ENCODE measurements at regions not wholly inside any gene's neighbourhood (a gene's known extent, or its start where the extent isn't known, plus 50 kb on each side); places are given as distances from the start of the nearest gene placed in this dataset.

DNA sequence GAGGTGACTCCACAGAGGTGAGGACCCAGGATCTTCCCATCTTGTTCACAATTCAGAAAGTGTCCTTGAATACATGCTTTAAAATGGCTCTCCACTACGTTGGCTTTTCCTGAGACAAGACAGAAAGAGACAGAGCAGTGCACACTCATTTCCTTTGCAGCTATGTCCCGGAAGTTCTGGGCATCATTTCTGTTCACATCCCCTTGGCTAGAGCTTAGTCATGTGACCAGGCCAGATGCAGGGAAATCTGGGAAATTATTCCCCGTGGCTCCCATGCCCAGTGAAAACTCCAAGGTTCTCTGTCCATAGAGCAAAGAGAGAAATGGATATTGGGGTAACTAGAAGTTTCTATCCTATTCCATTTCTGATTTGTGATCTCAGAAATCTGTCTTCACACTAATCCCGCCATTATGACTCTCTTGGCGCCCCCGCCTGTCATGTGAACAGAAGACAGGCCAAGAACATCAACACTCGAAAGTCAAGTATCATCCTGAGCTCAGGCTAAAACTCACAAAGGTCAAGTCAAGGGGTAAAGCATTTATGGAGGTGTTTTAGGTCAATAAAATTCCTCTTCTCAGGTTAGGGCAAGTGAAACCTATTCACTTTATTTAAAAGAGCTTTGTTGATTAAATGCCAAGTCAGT, 251.4 kb upstream of the HABP2 start:
- H3K4me3 Mint-ChIP-seq (ENCODE audit: low read depth) = no peak overlapping the region
- no peaks in the 10 kb centered on the region for H3K27me3 Mint-ChIP-seq
- H3K27ac Mint-ChIP-seq = no peak overlapping the region
- TF ChIP-seq, protein P1, sequence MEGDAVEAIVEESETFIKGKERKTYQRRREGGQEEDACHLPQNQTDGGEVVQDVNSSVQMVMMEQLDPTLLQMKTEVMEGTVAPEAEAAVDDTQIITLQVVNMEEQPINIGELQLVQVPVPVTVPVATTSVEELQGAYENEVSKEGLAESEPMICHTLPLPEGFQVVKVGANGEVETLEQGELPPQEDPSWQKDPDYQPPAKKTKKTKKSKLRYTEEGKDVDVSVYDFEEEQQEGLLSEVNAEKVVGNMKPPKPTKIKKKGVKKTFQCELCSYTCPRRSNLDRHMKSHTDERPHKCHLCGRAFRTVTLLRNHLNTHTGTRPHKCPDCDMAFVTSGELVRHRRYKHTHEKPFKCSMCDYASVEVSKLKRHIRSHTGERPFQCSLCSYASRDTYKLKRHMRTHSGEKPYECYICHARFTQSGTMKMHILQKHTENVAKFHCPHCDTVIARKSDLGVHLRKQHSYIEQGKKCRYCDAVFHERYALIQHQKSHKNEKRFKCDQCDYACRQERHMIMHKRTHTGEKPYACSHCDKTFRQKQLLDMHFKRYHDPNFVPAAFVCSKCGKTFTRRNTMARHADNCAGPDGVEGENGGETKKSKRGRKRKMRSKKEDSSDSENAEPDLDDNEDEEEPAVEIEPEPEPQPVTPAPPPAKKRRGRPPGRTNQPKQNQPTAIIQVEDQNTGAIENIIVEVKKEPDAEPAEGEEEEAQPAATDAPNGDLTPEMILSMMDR (IDR thresholded peaks at IDR 0.05; ENCODE audit: unreplicated experiment) = no peak
- no peak for DNase-seq (ENCODE audit: low spot score, unreplicated experiment)
- no peaks in the 10 kb centered on the region for H3K36me3 Mint-ChIP-seq (ENCODE audit: insufficient read depth)
- H3K9me3 Mint-ChIP-seq (ENCODE audit: low read depth) = no peaks in the 10 kb centered on the region
- peaks cover 30% of the 10 kb centered on the region for H3K4me1 Mint-ChIP-seq (ENCODE audit: low read depth)

DNA sequence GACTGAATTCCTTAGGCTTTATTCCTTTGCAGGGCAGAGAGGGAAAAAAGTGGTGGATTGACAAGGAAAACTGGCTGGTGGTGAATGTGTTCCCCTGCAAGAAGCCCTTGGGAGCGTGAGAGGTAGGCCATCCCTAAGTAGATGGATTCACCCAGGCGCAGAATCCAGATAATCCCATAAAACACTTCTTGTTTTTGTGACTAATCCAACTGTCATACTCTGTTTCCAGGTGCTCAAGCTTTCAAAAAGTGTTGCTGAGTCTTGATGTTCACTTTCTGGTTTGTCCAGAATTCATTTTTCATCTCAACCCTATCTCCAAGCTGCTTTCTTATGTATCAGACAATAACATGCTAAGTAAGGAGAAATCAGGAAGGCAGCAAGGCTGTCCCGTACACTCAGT, 250.8 kb upstream of the HABP2 start:
- Mint-ChIP-seq H3K4me1 (ENCODE audit: low read depth) (peaks cover 31% of the 10 kb centered on the region), H3K4me3 (ENCODE audit: low read depth) (no peak overlapping the region), H3K27ac (no peak overlapping the region), H3K36me3 (ENCODE audit: insufficient read depth) (no peaks in the 10 kb centered on the region), H3K27me3 (no peaks in the 10 kb centered on the region), H3K9me3 (ENCODE audit: low read depth) (no peaks in the 10 kb centered on the region)
- DNase-seq (ENCODE audit: low spot score, unreplicated experiment) = no peak
- TF ChIP-seq, protein P1 (IDR thresholded peaks at IDR 0.05; ENCODE audit: unreplicated experiment) = no peak

DNA sequence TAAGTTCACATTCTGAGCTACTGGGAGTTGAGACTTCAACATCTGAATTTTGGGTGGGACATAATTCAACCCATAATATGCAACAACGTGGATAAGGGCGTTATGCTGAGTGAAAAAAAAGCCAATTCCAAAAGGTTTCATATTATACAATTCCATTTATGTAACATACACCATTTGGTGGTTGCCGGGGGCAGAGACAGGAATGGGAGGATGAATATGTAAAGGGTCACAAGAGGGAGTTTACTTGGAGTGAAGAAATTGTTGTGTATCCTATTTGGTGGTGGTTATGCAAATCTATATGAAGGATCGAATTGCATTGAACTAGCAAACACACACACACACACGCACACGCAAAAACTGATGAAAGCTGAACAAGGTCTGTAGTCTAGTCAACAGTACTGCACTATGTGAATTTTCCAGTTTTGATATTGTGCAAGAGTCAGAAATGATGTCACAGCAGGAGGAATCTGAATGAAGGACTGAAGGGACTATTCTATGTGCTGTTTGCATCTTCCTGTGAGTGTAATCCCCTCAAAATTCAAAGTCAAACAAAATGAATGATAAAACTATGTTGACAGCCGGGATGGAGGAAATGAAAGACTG, 249.2 kb upstream of the HABP2 start:
- DNase-seq (ENCODE audit: low spot score, unreplicated experiment) = no peak
- Mint-ChIP-seq H3K27ac (no peak overlapping the region), H3K36me3 (ENCODE audit: insufficient read depth) (no peaks in the 10 kb centered on the region), H3K4me1 (ENCODE audit: low read depth) (peaks cover 31% of the 10 kb centered on the region), H3K4me3 (ENCODE audit: low read depth) (no peak overlapping the region), H3K27me3 (peaks cover 3% of the 10 kb centered on the region), H3K9me3 (ENCODE audit: low read depth) (no peaks in the 10 kb centered on the region)
- TF ChIP-seq, protein P1 (IDR thresholded peaks at IDR 0.05; ENCODE audit: unreplicated experiment) = no peak

DNA sequence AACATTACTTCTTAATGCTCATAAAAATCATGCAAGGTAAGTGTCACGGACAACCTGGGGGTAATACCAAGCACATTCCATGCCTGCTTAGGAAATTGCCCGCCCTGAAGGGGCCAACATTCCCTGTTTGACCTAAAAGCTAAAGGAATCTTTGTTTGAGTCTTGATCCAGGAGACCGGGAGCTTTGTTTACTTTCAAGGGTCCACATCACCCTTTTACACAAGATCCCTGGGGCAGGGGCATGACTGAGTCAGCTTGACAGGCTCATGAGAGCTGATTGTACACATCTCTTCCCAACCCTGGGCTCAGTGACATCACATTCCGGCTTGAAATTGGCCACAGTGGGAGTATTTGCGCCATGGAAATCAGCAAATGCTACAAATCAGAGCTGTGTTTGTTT, 248.1 kb upstream of the HABP2 start:
- DNase-seq (ENCODE audit: low spot score, unreplicated experiment) = no peak

DNA sequence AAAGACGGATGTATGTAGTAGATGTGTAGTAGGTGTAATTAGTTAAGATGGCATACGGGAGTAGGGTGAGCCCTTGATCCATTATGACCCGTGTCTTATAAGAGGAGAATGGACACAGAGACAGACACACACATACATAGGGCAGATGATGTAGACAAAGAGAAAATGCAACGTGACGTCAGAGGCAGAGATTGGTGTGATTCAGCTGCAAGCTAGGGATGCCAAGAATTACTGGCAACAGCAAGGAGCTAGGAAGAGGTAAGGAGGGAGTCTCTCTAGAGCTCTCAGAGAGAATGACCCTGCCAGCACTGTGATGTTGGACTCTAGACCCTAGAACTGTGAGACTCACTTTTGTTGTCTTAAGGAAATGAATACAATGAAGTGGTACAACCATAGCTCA, 247.0 kb upstream of the HABP2 start:
- DNase-seq (ENCODE audit: low spot score, unreplicated experiment) = no peak
- Mint-ChIP-seq H3K27me3 (peaks cover 11% of the 10 kb centered on the region), H3K4me1 (ENCODE audit: low read depth) (peaks cover 31% of the 10 kb centered on the region), H3K9me3 (ENCODE audit: low read depth) (no peaks in the 10 kb centered on the region), H3K27ac (no peak overlapping the region), H3K4me3 (ENCODE audit: low read depth) (no peak overlapping the region), H3K36me3 (ENCODE audit: insufficient read depth) (no peaks in the 10 kb centered on the region)
- TF ChIP-seq, protein P1 (IDR thresholded peaks at IDR 0.05; ENCODE audit: unreplicated experiment) = no peak

More for the DNA sequence above, 248.1 kb upstream of the HABP2 start:
- Mint-ChIP-seq H3K36me3 (ENCODE audit: insufficient read depth) (no peaks in the 10 kb centered on the region), H3K9me3 (ENCODE audit: low read depth) (no peaks in the 10 kb centered on the region), H3K27me3 (peaks cover 3% of the 10 kb centered on the region), H3K27ac (no peak overlapping the region), H3K4me1 (ENCODE audit: low read depth) (peaks cover 28% of the 10 kb centered on the region), H3K4me3 (ENCODE audit: low read depth) (no peak overlapping the region)
- TF ChIP-seq, protein P1 (IDR thresholded peaks at IDR 0.05; ENCODE audit: unreplicated experiment) = no peak
